GM12874 (cell line): ENCODE measurements at regions not wholly inside any gene's neighbourhood (a gene's known extent, or its start where the extent isn't known, plus 50 kb on each side); places are given as distances from the start of the nearest gene placed in this dataset.

Source experiments
- TF ChIP-seq, protein P1 (sequence below): IDR thresholded peaks from 2 replicates; pipeline ENCODE4 v1.5.1; 2011; ENCODE audit warnings: low read depth, mild to moderate bottlenecking, control low read depth, low read length, moderate library complexity; ENCODE audit not compliant: insufficient read depth

DNA sequence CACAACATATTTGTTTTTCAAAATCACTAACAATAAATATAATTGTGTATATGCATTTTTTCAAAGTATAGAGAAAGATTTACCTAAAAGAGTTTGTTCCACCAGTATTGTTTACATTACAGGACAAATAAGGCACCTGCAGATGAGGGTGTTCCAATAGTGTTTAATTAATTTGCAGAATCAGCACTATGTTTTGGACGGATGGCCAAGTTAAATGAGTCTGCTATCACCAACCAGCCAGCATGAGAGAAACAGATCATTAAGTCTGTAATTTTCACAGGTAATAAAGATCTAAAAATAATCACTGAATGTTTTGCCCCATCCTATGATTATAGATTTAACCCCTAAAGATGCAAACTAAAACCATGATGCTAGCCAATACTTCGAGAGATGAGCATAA is 2247.0 kb downstream of the NCAM2 start:
- TF ChIP-seq, protein P1, sequence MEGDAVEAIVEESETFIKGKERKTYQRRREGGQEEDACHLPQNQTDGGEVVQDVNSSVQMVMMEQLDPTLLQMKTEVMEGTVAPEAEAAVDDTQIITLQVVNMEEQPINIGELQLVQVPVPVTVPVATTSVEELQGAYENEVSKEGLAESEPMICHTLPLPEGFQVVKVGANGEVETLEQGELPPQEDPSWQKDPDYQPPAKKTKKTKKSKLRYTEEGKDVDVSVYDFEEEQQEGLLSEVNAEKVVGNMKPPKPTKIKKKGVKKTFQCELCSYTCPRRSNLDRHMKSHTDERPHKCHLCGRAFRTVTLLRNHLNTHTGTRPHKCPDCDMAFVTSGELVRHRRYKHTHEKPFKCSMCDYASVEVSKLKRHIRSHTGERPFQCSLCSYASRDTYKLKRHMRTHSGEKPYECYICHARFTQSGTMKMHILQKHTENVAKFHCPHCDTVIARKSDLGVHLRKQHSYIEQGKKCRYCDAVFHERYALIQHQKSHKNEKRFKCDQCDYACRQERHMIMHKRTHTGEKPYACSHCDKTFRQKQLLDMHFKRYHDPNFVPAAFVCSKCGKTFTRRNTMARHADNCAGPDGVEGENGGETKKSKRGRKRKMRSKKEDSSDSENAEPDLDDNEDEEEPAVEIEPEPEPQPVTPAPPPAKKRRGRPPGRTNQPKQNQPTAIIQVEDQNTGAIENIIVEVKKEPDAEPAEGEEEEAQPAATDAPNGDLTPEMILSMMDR: no peak

DNA sequence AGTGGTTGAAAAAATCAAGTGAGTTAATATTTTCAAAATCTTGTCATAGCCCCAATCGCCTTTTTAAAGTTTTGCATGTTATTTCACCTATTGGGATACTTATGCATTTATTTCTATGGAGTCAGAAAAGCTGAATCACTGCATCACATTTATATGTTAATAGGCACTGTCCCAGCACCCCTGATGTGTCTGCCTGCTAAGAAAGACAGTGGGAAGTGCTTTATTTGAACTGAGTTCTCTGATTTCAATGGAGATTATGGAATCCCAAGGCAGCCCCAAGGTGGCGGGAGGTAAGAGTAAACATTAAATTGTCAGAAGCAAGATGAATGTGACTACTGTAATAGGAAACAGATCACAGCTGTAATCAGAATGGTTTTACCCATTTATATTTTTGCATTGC is 2225.7 kb downstream of the NCAM2 start:
- TF ChIP-seq, protein P1: no peak

GRCh38 chr21:23218667-23219066 is 2220.5 kb downstream of the NCAM2 start:
- TF ChIP-seq, protein P1: no peak

GRCh38 chr21:23217597-23217996 is 2219.4 kb downstream of the NCAM2 start:
- TF ChIP-seq, protein P1: no peak

GRCh38 chr21:23215261-23215660 is 2217.1 kb downstream of the NCAM2 start:
- TF ChIP-seq, protein P1: no peak
